H9 (cell line): ENCODE measurements at regions not wholly inside any gene's neighbourhood (a gene's known extent, or its start where the extent isn't known, plus 50 kb on each side); places are given as distances from the start of the nearest gene placed in this dataset.

ENCODE experiments used
- DNase-seq: peaks from one replicate; pipeline ENCODE4 v3.0.0-alpha.2; 2017
- H2AFZ ChIP-seq: one replicate; pipeline ENCODE4 v1.6.1; 2013; ENCODE audit warnings: mild to moderate bottlenecking, low read length, control low read depth, moderate library complexity
- H2AK5ac ChIP-seq: 2 replicates; pipeline ENCODE4 v1.6.1; 2013; ENCODE audit warnings: low read length, control low read depth, mixed read lengths; ENCODE audit not compliant: insufficient read length
- H2BK120ac ChIP-seq: one replicate; pipeline ENCODE4 v1.6.1; 2013; ENCODE audit warnings: low read depth, mild to moderate bottlenecking, low read length, control low read depth, inconsistent platforms; ENCODE audit not compliant: poor library complexity, severe bottlenecking
- H2BK12ac ChIP-seq: 2 replicates; pipeline ENCODE4 v1.6.1; 2013; ENCODE audit warnings: low read length, control low read depth, mixed read lengths, low read depth; ENCODE audit not compliant: insufficient read length
- H2BK15ac ChIP-seq: 2 replicates; pipeline ENCODE4 v1.6.1; 2013; ENCODE audit warnings: low read depth, low read length, control low read depth
- H2BK20ac ChIP-seq: one replicate; pipeline ENCODE4 v1.6.1; 2013; ENCODE audit warnings: low read depth, mild to moderate bottlenecking, low read length, control low read depth, inconsistent platforms; ENCODE audit not compliant: poor library complexity, severe bottlenecking
- H2BK5ac ChIP-seq: 2 replicates; pipeline ENCODE4 v1.6.1; 2013; ENCODE audit warnings: low read length, control low read depth, mixed read lengths; ENCODE audit not compliant: insufficient read length
- H3K14ac ChIP-seq: 2 replicates; pipeline ENCODE4 v1.6.1; 2013; ENCODE audit warnings: low read length, control low read depth; ENCODE audit not compliant: insufficient read depth
- H3K18ac ChIP-seq: 2 replicates; pipeline ENCODE4 v1.6.1; 2013; ENCODE audit warnings: low read depth, mild to moderate bottlenecking, mixed read lengths, low read length, control low read depth; ENCODE audit not compliant: insufficient read length
- H3K23ac ChIP-seq: 2 replicates; pipeline ENCODE4 v1.6.1; 2013; ENCODE audit warnings: low read length, control low read depth, mixed read lengths, low read depth; ENCODE audit not compliant: insufficient read length
- H3K23me2 ChIP-seq: 2 replicates; pipeline ENCODE4 v1.6.1; 2013; ENCODE audit warnings: low read depth, mild to moderate bottlenecking, mixed read lengths, low read length, control low read depth; ENCODE audit not compliant: insufficient read length, poor library complexity, severe bottlenecking
- H3K27ac ChIP-seq: 2 replicates; pipeline ENCODE4 v1.5.1; 2013; ENCODE audit warnings: low read length, control low read depth, mixed read lengths, low read depth; ENCODE audit not compliant: insufficient read length
- H3K27me3 ChIP-seq: 2 replicates; pipeline ENCODE4 v1.6.1; 2013; ENCODE audit warnings: low read length, control low read depth, inconsistent platforms; ENCODE audit not compliant: insufficient read depth
- H3K4ac ChIP-seq: 2 replicates; pipeline ENCODE4 v1.6.1; 2013; ENCODE audit warnings: low read depth, mild to moderate bottlenecking, control low read depth, inconsistent platforms, low read length, moderate library complexity
- H3K4me1 ChIP-seq: 2 replicates; pipeline ENCODE4 v1.6.1; 2013; ENCODE audit warnings: low read length, control low read depth, inconsistent platforms; ENCODE audit not compliant: insufficient read depth
- H3K4me2 ChIP-seq: 2 replicates; pipeline ENCODE4 v1.6.1; 2013; ENCODE audit warnings: low read length, control low read depth, mixed read lengths; ENCODE audit not compliant: insufficient read length, insufficient read depth
- H3K56ac ChIP-seq: 2 replicates; pipeline ENCODE4 v1.6.1; 2013; ENCODE audit warnings: low read depth, mild to moderate bottlenecking, mixed read lengths, low read length, control low read depth; ENCODE audit not compliant: insufficient read length
- H3K79me1 ChIP-seq: 2 replicates; pipeline ENCODE4 v1.6.1; 2013; ENCODE audit warnings: low read depth, mild to moderate bottlenecking, moderate library complexity, low read length, control low read depth, inconsistent platforms; ENCODE audit not compliant: insufficient read depth, poor library complexity, severe bottlenecking
- H3K79me2 ChIP-seq: 2 replicates; pipeline ENCODE4 v1.6.1; 2013; ENCODE audit warnings: low read length, control low read depth, inconsistent platforms; ENCODE audit not compliant: insufficient read depth
- H3K9ac ChIP-seq: 2 replicates; pipeline ENCODE4 v1.6.1; 2013; ENCODE audit warnings: low read length, control low read depth, mixed read lengths; ENCODE audit not compliant: insufficient read length; ENCODE audit errors: extremely low read depth
- H3K9me3 ChIP-seq: one replicate; pipeline ENCODE4 v1.6.1; 2013; ENCODE audit warnings: low read depth, low read length, inconsistent platforms; ENCODE audit not compliant: control insufficient read depth
- H3T11ph ChIP-seq: one replicate; pipeline ENCODE4 v1.6.1; 2013; ENCODE audit warnings: mild to moderate bottlenecking, low read length, control low read depth, inconsistent platforms
- H4K20me1 ChIP-seq: one replicate; pipeline ENCODE4 v1.6.1; 2013; ENCODE audit not compliant: control insufficient read depth, insufficient read length, insufficient read depth
- H4K5ac ChIP-seq: 2 replicates; pipeline ENCODE4 v1.6.1; 2013; ENCODE audit warnings: low read depth, mild to moderate bottlenecking, mixed read lengths, low read length, control low read depth; ENCODE audit not compliant: insufficient read length
- H4K8ac ChIP-seq: replicated peaks from 2 replicates; pipeline ENCODE4 v1.6.1; 2013; ENCODE audit warnings: low read length, control low read depth, mixed read lengths, low read depth; ENCODE audit not compliant: insufficient read length
- H4K91ac ChIP-seq: 2 replicates; pipeline ENCODE4 v1.6.1; 2013; ENCODE audit warnings: low read depth, mild to moderate bottlenecking, moderate library complexity, mixed read lengths, low read length, control low read depth; ENCODE audit not compliant: insufficient read length
- H3K27ac Mint-ChIP-seq, 3 experiments: 2 replicates in 2 of 3; 3 replicates in 1 of 3; pipeline ENCODE4 v1.8.0; 2020 to 2021; ENCODE audit warnings: mixed read lengths in 3 of 3, mild to moderate bottlenecking in 1 of 3, moderate library complexity in 1 of 3
- H3K27me3 Mint-ChIP-seq: 2 replicates; pipeline ENCODE4 v1.8.0; 2021; ENCODE audit warnings: low read depth, mild to moderate bottlenecking, moderate library complexity, mixed read lengths
- H3K36me3 Mint-ChIP-seq, 3 experiments: 2 replicates in 2 of 3; 3 replicates in 1 of 3; pipeline ENCODE4 v1.8.0; 2020 to 2021; ENCODE audit warnings: low read depth in 3 of 3, mixed read lengths in 3 of 3; ENCODE audit not compliant: insufficient read depth in 1 of 3
- H3K4me1 Mint-ChIP-seq, 2 experiments: 2 replicates each; pipeline ENCODE4 v1.8.0; 2020; ENCODE audit warnings: mixed read lengths in 2 of 2
- H3K4me3 Mint-ChIP-seq, 2 experiments: 2 replicates in 1 of 2; 3 replicates in 1 of 2; pipeline ENCODE4 v1.8.0; 2020 to 2021; ENCODE audit warnings: mild to moderate bottlenecking in 2 of 2, mixed read lengths in 2 of 2, moderate library complexity in 1 of 2
- H3K9me3 Mint-ChIP-seq, 2 experiments: 2 replicates in 1 of 2; 3 replicates in 1 of 2; pipeline ENCODE4 v1.8.0; 2020; ENCODE audit warnings: mild to moderate bottlenecking in 2 of 2, mixed read lengths in 2 of 2, moderate library complexity in 1 of 2
- WGBS: extraction: QIAGEN DNeasy Blood & Tissue Kit; methylation state at CpG from one replicate; pipeline ENCODE4 v1.1.7; 2013; ENCODE audit warnings: missing lambda C conversion rate, low lambda C conversion rate, mixed read lengths; ENCODE audit not compliant: insufficient read length; ENCODE audit errors: extremely low coverage; 5-methylcytosine and 5-hydroxymethylcytosine counted together
- TF ChIP-seq, protein P1 (sequence below): fragments of 200-600 bp; sonication (generic); conservative IDR thresholded peaks from 3 replicates; pipeline ENCODE4 v1.8.0; 2021; ENCODE audit warnings: antibody characterized with exemption, mild to moderate bottlenecking

DNA sequence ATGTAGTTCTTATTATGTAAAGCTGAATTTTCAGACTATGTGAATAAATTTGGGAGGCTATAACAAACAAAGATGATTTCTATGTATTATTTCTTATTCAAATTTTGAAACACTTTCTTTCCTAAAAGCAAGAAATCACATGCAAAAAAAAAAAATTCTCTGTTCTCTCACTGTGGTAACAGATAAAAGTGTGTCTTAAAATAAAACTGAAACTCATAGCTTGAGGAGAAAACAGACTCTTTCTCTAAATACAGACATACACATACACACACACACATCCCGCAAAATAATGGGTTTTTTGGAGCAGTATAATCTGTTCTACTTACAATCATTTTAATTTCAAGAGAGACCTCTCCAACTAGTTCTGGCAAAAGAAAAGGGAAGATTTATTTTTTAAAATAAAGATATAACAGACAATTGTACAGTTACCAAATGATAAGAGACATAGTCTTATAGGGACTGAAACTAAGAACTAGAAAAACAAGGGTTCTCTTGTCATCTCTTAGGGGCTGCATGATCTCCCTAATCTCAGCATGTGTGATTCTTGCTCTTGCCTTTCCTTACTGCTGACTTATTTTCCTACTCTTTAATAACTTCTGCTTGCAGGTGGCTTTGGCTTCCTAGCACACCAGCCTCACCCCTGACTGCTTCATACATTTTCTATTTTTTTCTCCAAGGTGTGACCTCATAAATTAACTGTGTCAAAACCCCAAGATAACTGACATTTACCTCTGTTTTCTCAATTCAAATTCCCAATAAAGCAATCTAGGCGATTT is 483.5 kb upstream of the POT1 start:
- Histone ChIP-seq H4K8ac (no peak overlapping the region), H2AFZ (no peak overlapping the region), H3K23ac (no peak overlapping the region), H3K79me2 (no peaks in the 10 kb centered on the region), H2AK5ac (no peak overlapping the region), H2BK12ac (no peak overlapping the region), H3K9ac (no peak overlapping the region), H3K4ac (no peak overlapping the region), H3K4me2 (no peak overlapping the region), H3K9me3 (no peaks in the 10 kb centered on the region), H3T11ph (no peak overlapping the region), H3K27ac (no peak overlapping the region), H4K5ac (no peak overlapping the region), H3K18ac (no peak overlapping the region), H4K20me1 (no peaks in the 10 kb centered on the region), H3K27me3 (no peaks in the 10 kb centered on the region), H3K56ac (no peak overlapping the region), H3K23me2 (no peaks in the 10 kb centered on the region), H3K79me1 (no peaks in the 10 kb centered on the region), H2BK120ac (no peak overlapping the region), H2BK15ac (no peak overlapping the region), H3K4me1 (no peaks in the 10 kb centered on the region), H2BK20ac (no peak overlapping the region), H4K91ac (no peak overlapping the region), H3K14ac (no peak overlapping the region), H2BK5ac (no peak overlapping the region)
- no peak overlapping the region for H3K27ac Mint-ChIP-seq
- H3K9me3 Mint-ChIP-seq: peaks cover 7 to 12% of the 10 kb centered on the region in 2 experiments; a peak in 4 of 5 replicates
- H3K4me3 Mint-ChIP-seq: no peak overlapping the region
- DNase-seq: no peak
- H3K27me3 Mint-ChIP-seq: no peaks in the 10 kb centered on the region; the same call in 1 of the 2 replicates
- peaks cover 0 to 4% (median 0%) of the 10 kb centered on the region in 3 experiments; a peak in 1 of 7 replicates for H3K36me3 Mint-ChIP-seq
- no CpG with 5 or more reads among the region's 2 CpGs for WGBS
- no peaks in the 10 kb centered on the region for H3K4me1 Mint-ChIP-seq
- TF ChIP-seq, protein P1, sequence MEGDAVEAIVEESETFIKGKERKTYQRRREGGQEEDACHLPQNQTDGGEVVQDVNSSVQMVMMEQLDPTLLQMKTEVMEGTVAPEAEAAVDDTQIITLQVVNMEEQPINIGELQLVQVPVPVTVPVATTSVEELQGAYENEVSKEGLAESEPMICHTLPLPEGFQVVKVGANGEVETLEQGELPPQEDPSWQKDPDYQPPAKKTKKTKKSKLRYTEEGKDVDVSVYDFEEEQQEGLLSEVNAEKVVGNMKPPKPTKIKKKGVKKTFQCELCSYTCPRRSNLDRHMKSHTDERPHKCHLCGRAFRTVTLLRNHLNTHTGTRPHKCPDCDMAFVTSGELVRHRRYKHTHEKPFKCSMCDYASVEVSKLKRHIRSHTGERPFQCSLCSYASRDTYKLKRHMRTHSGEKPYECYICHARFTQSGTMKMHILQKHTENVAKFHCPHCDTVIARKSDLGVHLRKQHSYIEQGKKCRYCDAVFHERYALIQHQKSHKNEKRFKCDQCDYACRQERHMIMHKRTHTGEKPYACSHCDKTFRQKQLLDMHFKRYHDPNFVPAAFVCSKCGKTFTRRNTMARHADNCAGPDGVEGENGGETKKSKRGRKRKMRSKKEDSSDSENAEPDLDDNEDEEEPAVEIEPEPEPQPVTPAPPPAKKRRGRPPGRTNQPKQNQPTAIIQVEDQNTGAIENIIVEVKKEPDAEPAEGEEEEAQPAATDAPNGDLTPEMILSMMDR: no peak
